KMS-11 (cell line): ENCODE measurements at regions not wholly inside any gene's neighbourhood (a gene's known extent, or its start where the extent isn't known, plus 50 kb on each side); places are given as distances from the start of the nearest gene placed in this dataset.

Experiments used
- H2AFZ ChIP-seq: fragments of 200-600 bp; sonication (generic); 2 replicates; pipeline ENCODE4 v1.6.1; 2016; ENCODE audit warnings: antibody characterized with exemption, mixed run types, low read depth
- H3K27ac ChIP-seq: fragments of 200-600 bp; sonication (generic); 2 replicates; pipeline ENCODE4 v1.6.1; 2016; ENCODE audit warnings: mild to moderate bottlenecking, mixed run types
- H3K27me3 ChIP-seq: fragments of 200-600 bp; sonication (generic); 2 replicates; pipeline ENCODE4 v1.6.1; 2017; ENCODE audit warnings: mild to moderate bottlenecking, low read depth, mixed run types, moderate library complexity; ENCODE audit not compliant: insufficient read depth
- H3K36me3 ChIP-seq: fragments of 200-600 bp; sonication (generic); 2 replicates; pipeline ENCODE4 v1.6.1; 2017; ENCODE audit warnings: mild to moderate bottlenecking, mixed run types; ENCODE audit not compliant: insufficient read depth
- H3K4me1 ChIP-seq: fragments of 200-600 bp; sonication (generic); 2 replicates; pipeline ENCODE4 v1.6.1; 2016; ENCODE audit warnings: mild to moderate bottlenecking, low read depth, mixed run types; ENCODE audit not compliant: poor library complexity, severe bottlenecking
- H3K4me2 ChIP-seq: fragments of 200-600 bp; sonication (generic); 2 replicates; pipeline ENCODE4 v1.7.0; 2016; ENCODE audit warnings: mild to moderate bottlenecking, mixed run types
- H3K4me3 ChIP-seq: fragments of 200-600 bp; sonication (generic); IDR thresholded peaks from 2 replicates; pipeline ENCODE4 v1.6.1; 2017; ENCODE audit warnings: low read depth, low read length, mixed read lengths; ENCODE audit not compliant: insufficient read depth
- H3K79me2 ChIP-seq: fragments of 200-600 bp; sonication (generic); 2 replicates; pipeline ENCODE4 v1.6.1; 2016; ENCODE audit warnings: low read depth, mixed run types; ENCODE audit not compliant: insufficient read depth
- H3K9ac ChIP-seq: fragments of 200-600 bp; sonication (generic); 2 replicates; pipeline ENCODE4 v1.6.1; 2016; ENCODE audit warnings: mild to moderate bottlenecking, mixed run types
- H4K20me1 ChIP-seq: fragments of 200-600 bp; sonication (generic); 2 replicates; pipeline ENCODE4 v1.6.1; 2016; ENCODE audit warnings: mild to moderate bottlenecking, mixed run types; ENCODE audit not compliant: insufficient read depth
- TF ChIP-seq, protein P1 (sequence below): fragments of 200-600 bp; sonication (generic); conservative IDR thresholded peaks from 2 replicates; pipeline ENCODE4 v1.6.1; 2017; ENCODE audit warnings: low read depth, mild to moderate bottlenecking, antibody characterized with exemption, low read length, moderate library complexity, mixed read lengths

DNA sequence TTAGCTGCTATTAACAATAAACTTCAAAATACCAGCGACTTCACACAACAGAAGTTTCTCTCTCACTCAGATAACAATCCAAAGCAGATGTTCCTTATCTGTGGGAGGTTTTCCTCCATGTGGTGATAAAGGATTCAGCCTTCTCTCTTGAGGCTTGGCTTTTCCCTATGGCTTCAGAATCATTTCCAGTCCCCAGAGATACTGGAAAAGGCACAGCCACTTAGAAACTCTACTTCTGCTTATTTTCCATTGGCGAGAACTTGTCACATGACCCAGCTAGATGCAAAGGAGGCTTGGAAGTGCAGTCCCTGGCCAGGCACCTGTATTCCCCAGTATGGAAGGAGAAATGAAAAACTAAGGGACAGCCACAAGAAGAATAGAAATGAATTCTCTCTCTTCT is 344.8 kb downstream of the MTX2 start:
- no peaks in the 10 kb centered on the region for H3K36me3 ChIP-seq
- no peaks in the 10 kb centered on the region for H3K4me1 ChIP-seq
- H3K4me3 ChIP-seq, result no peak overlapping the region
- H3K4me2 ChIP-seq, result no peak overlapping the region
- H4K20me1 ChIP-seq, result no peaks in the 10 kb centered on the region
- TF ChIP-seq, protein P1, sequence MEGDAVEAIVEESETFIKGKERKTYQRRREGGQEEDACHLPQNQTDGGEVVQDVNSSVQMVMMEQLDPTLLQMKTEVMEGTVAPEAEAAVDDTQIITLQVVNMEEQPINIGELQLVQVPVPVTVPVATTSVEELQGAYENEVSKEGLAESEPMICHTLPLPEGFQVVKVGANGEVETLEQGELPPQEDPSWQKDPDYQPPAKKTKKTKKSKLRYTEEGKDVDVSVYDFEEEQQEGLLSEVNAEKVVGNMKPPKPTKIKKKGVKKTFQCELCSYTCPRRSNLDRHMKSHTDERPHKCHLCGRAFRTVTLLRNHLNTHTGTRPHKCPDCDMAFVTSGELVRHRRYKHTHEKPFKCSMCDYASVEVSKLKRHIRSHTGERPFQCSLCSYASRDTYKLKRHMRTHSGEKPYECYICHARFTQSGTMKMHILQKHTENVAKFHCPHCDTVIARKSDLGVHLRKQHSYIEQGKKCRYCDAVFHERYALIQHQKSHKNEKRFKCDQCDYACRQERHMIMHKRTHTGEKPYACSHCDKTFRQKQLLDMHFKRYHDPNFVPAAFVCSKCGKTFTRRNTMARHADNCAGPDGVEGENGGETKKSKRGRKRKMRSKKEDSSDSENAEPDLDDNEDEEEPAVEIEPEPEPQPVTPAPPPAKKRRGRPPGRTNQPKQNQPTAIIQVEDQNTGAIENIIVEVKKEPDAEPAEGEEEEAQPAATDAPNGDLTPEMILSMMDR, result no peak
- H3K79me2 ChIP-seq, result no peaks in the 10 kb centered on the region
- H3K9ac ChIP-seq, result no peak overlapping the region
- no peak overlapping the region for H2AFZ ChIP-seq
- no peaks in the 10 kb centered on the region for H3K27me3 ChIP-seq
- no peak overlapping the region for H3K27ac ChIP-seq

GRCh38 chr2:176614930-176615329 is 345.7 kb downstream of the MTX2 start:
- no peaks in the 10 kb centered on the region for H4K20me1 ChIP-seq

DNA sequence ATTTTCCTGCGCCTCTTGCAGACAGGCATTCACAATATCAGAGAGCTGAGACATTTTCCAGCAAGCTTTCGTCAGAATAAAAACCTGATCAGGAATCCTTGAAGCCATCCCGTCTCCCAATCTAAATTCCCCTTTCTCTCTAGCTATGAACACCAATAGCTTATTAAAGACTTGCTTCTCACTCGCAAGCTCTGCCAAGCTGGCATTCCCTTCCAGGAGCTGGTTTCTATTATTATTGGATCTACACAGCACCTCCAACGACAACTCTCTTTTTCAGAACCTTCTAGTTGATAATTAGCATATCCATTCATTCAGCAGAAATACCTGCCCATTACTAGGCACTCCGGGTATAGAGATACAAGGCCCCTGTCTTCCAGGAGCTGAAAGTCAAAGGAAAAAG is 350.3 kb downstream of the MTX2 start:
- Histone ChIP-seq H3K27ac (no peak overlapping the region), H3K4me3 (no peak overlapping the region), H3K36me3 (no peaks in the 10 kb centered on the region), H3K9ac (no peak overlapping the region), H3K4me1 (no peaks in the 10 kb centered on the region), H3K4me2 (no peak overlapping the region), H2AFZ (no peak overlapping the region), H3K79me2 (no peaks in the 10 kb centered on the region), H3K27me3 (no peaks in the 10 kb centered on the region), H4K20me1 (no peaks in the 10 kb centered on the region)
- TF ChIP-seq, protein P1, result no peak

More at GRCh38 chr2:176614930-176615329, 345.7 kb downstream of the MTX2 start:
- Histone ChIP-seq H2AFZ (no peak overlapping the region), H3K36me3 (no peaks in the 10 kb centered on the region), H3K4me3 (no peak overlapping the region), H3K9ac (no peak overlapping the region), H3K4me2 (no peak overlapping the region), H3K79me2 (no peaks in the 10 kb centered on the region), H3K27ac (no peak overlapping the region), H3K27me3 (no peaks in the 10 kb centered on the region), H3K4me1 (no peaks in the 10 kb centered on the region)
- TF ChIP-seq, protein P1, result no peak

GRCh38 chr2:176621350-176621749 is 352.1 kb downstream of the MTX2 start:
- Histone ChIP-seq H3K79me2 (no peaks in the 10 kb centered on the region), H3K4me3 (no peak overlapping the region), H3K27me3 (no peaks in the 10 kb centered on the region), H3K9ac (no peak overlapping the region), H3K4me2 (no peak overlapping the region), H4K20me1 (no peaks in the 10 kb centered on the region), H3K4me1 (no peaks in the 10 kb centered on the region), H3K27ac (no peak overlapping the region), H2AFZ (no peak overlapping the region), H3K36me3 (no peaks in the 10 kb centered on the region)
- TF ChIP-seq, protein P1, result no peak
